HG03565 (cell line): ENCODE measurements at regions not wholly inside any gene's neighbourhood (a gene's known extent, or its start where the extent isn't known, plus 50 kb on each side); places are given as distances from the start of the nearest gene placed in this dataset.
"Not testable (repeated sequence)": the region's sequence is repeated elsewhere in the genome, so short reads cannot be mapped to it uniquely, and the experiment has no call there.

Experiments
- ATAC-seq: cut with Tn5 transposase; IDR thresholded peaks from one replicate; pipeline ENCODE4 v1.9.1; 2021; ENCODE audit warnings: mild to moderate bottlenecking, moderate library complexity; ENCODE audit not compliant: unreplicated experiment

DNA sequence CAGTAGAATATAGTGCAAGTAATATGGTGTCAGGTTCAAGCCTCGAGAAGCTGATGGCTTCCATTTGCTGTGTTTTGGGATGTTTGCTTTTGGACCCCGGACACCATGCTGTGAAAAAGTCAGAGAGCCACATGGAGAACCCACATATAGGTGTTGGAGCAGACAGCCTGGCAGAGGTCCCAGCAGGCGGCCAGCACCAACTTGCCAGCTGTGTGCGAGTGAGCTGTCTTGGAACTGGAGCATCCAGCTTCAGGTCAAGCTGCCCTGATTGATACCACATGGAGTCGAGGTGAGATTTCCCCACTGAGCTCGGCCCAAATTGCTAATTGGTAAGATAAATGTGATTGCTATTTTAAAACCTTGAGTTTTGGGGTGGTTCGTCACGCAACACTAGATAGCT, 185.7 kb upstream of the TBL1XR1 start:
- no peak for ATAC-seq

GRCh38 chr3:177385186-177385585, 187.9 kb upstream of the TBL1XR1 start:
- ATAC-seq = no peak

DNA sequence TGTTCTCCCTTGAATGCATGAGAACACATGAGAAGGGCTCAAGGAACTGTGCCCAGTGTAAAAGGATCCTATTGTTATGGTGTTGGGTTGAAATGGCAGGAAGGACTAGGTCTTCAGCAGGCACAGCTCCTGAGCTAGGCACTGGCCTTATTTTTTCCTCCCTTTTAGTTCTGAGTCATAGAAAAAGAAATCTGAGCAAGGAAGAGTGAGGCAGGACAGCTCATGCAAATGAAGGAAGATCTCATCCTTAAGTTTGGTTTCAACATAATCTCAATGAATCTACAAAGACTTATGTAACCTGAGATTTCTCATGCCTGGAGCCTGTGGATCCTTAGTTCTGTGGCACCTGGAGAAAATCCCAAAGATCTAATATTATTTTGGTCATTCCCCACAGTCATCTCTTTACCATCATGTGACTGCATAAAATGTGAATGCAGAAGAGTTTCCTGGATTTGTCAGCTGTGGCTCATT, 188.6 kb upstream of the TBL1XR1 start:
- ATAC-seq = no peak

DNA sequence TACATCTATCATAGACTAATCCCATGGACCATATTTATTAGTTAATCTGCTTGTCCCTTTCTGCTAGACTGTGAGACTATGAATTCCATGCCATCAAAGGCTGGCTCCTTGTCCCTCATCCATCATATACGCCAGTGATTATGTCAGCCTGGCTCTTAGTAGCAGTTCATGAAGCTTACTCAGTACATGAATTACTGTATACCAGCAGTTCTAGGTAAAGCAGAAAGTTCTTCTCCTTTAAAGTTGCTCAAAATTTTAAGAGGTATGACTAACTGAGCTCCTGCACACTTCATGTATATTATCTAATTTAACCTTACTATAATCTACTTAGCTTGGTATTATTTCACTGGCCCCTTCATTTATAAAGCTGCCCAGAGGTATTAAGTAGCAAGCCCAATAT, 190.9 kb upstream of the TBL1XR1 start:
- ATAC-seq = no peak

DNA sequence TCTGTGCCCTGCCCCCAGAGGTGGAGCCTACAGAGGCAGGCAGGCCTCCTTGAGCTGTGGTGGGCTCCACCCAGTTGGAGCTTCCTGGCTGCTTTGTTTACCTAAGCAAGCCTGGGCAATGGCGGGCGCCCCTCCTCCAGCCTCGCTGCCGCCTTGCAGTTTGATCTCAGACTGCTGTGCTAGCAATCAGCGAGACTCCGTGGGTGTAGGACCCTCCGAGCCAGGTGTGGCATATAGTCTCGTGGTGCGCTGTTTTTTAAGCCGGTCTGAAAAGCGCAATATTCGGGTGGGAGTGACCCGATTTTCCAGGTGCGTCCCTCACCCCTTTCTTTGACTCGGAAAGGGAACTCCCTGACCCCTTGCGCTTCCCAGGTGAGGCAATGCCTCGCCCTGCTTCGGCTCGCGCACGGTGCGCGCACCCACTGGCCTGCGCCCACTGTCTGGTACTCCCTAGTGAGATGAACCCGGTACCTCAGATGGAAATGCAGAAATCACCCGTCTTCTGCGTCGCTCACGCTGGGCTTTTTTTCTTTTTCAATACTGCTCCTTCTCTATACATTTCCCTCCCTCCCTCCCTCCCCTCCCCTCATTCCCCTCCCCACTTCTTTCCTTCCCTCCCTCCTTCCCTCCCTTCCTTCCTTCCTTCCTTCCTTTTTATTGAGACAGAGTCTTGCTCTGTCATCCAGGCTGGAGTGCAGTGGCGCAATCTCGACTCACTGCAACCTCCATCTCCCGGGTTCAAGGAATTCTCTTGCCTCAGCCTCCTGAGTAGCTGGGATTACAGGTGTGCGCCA, 197.1 kb upstream of the TBL1XR1 start:
- ATAC-seq = not testable (repeated sequence)

DNA sequence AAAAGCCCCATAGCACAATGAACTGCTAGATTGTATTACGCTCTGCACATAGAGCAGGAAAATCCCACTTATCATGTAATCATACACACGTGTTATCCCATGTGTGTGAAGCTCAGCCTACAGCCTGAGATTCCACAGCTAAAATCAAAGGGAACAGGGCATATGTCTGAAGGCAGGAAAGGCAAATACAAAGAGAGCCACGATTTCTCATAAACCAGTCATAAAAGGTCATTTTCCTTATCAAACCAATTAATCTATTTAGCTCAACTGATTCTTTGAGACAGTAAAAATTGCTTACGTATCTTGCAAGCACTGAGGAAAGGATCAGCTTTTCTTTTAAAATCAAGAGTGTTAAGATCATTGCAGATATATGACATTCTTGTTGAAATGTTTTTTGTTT, 199.5 kb upstream of the TBL1XR1 start:
- no peak for ATAC-seq

DNA sequence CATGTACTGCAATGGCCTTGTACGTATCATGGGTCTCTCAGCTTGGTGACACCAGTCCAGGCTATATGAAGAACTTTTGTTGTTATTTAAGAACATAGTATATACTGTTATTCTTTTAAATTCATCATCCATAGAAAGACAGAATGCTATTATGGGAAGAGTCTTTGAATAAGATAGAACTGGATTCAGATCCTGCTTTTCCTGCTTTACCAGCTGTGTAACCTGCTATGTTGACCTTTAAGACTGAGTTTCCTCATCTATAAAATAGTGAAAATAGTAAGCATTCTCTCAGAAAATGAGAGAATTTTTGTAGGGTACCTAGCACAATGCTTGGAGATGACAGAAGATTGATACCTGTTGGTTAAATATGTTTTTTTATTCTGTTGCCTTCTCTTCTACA, 204.1 kb upstream of the TBL1XR1 start:
- no peak for ATAC-seq

DNA sequence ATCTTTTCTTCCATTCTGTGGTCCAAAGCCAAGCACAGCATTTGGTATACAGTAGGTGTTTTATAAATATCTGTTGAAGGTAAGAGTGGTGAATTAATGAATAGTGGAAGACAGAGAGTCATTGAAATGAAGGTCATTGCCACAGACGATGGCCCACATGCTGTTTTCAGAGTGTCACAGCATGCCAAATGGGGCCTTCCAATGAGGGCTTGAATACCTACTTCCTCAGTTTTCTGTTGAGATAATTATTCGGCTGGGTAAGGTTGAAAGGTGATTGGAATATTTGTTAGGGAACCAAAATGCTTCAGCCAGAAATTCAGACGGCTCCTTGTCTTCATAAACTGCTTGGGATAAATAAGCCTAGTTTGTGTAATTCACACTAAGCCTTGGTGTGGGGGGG, 205.3 kb upstream of the TBL1XR1 start:
- ATAC-seq = no peak

DNA sequence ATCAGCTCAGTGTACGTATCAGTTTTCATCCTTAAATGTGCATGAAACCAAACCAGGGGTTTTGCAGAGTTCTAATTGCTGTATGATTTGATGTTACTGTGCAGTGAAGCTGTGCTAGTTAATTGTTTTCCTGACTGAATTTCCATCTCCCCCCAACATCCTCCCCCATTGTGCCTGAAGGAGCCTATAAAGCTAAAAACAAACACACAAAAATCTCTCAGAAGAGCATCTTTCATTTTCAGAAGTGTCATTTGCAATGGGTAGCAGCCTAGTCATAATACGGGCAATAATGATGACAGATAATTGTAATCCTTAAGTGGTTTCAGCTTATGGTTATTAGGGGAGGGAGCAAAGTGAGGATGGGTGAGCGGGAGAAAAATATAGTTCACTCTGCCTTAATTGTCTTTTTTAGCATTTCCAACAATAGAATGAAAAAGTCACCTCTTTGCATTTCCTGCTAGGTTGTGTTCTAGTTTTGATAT, 207.9 kb upstream of the TBL1XR1 start:
- no peak for ATAC-seq

DNA sequence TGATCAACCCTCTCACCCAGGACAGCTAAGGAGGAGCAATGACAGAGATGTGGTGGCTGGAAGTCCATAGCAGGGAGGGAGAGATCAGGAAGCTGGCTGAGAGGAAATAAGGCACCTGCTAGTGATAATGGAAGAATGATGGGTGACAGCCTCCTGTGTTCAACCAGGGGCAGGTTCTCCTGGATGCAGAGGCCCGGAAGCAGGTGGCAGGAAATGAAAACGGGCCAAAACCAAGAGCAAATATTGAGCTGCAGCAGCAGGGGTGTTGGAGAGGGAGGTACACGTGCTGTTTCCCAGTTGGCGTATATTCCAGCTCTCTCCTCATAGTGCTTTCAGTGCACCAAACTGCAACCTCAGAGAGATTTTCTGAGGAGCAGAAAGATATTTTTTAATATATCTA, 213.4 kb upstream of the TBL1XR1 start:
- ATAC-seq = no peak

- ATAC-seq = no peak
Observed at GRCh38 chr3:177411201-177411600, 213.9 kb upstream of the TBL1XR1 start.

GRCh38 chr3:177412677-177413170, 215.4 kb upstream of the TBL1XR1 start:
- ATAC-seq = not testable (repeated sequence)

- ATAC-seq = no peak
Observed at GRCh38 chr3:177414093-177414492, 216.8 kb upstream of the TBL1XR1 start.

DNA sequence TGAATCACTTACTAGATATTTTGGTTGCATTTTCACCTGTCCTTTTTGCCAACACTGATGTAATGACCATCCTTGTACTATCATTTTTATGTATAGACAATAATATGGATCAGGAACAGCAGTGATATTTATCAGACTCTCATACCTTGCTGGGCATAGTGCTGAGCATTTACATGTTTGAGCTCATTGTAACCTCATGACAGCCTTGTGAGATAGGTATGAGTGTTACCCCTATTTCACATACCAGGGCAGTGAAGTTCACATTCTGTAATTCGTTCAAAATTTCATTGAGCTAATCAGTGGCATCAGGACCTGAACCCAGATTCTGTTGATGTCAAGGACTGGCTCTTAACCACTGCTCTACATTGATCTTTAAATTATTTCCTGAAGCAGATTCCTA, 221.5 kb upstream of the TBL1XR1 start:
- no peak for ATAC-seq

- peak; percentile 54 for ATAC-seq
Observed at GRCh38 chr3:177419904-177420601, 222.8 kb upstream of the TBL1XR1 start.

- ATAC-seq = no peak
Observed at GRCh38 chr3:177420651-177421480, 223.6 kb upstream of the TBL1XR1 start.

DNA sequence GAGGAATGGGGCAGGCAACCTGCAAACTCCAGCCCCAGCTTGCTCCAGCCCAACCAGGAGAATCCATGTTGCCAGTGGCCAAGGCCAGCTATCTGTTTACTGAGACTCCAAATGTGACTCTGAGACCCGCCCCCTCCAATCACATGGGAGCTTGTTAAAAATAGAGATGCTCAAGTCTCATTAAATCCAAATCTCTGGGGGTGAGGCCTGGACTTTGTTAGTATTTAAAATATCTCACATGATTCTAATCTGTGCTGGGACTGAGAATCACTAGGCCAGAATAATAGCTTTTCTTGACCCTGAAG, 224.2 kb upstream of the TBL1XR1 start:
- no peak for ATAC-seq

DNA sequence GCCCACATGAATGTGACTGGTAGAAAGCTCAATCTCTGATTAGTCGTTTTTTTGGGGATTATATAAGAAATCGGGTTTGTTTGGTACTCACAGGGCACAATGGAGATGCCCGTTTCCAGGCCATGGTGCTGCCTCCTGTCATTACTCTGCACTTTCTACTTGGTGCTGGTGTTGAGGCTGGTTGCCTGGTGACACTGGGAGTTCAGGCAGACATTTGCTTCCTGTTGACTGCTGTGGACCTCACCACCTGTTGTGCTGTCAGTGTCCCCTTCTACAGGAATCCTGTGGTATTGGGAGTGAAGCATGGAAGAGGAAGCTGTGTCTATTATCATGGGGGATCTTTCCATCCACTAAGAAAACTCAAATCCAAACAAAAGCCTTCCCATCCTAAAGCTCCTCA, 227.2 kb upstream of the TBL1XR1 start:
- ATAC-seq = no peak

GRCh38 chr3:177425042-177425441, 227.8 kb upstream of the TBL1XR1 start:
- no peak for ATAC-seq

- no peak for ATAC-seq
Observed at GRCh38 chr3:177426106-177426877, 229.0 kb upstream of the TBL1XR1 start.
